MM.1S (cell line): ENCODE measurements at regions not wholly inside any gene's neighbourhood (a gene's known extent, or its start where the extent isn't known, plus 50 kb on each side); places are given as distances from the start of the nearest gene placed in this dataset.

Source experiments
- DNase-seq: peaks from one replicate; pipeline ENCODE4 v3.0.0-alpha.2; 2015
- H2AFZ ChIP-seq: fragments of 300-600 bp; sonication (generic); 2 replicates; pipeline ENCODE4 v1.6.0; 2016; ENCODE audit warnings: antibody characterized with exemption, low read length
- H3F3A ChIP-seq: fragments of 300-600 bp; sonication (generic); 2 replicates; pipeline ENCODE4 v1.6.1; 2016; ENCODE audit warnings: mild to moderate bottlenecking, antibody characterized with exemption, low read length, moderate library complexity, mixed read lengths; ENCODE audit not compliant: insufficient read depth
- H3K27ac ChIP-seq: fragments of 300-600 bp; sonication (generic); 2 replicates; pipeline ENCODE4 v1.5.1; 2016; ENCODE audit warnings: mild to moderate bottlenecking, low read length
- H3K27me3 ChIP-seq: fragments of 300-600 bp; sonication (generic); replicated peaks from 2 replicates; pipeline ENCODE4 v1.6.0; 2016; ENCODE audit warnings: low read length; ENCODE audit not compliant: insufficient read depth
- H3K36me3 ChIP-seq: fragments of 300-600 bp; sonication (generic); replicated peaks from 2 replicates; pipeline ENCODE4 v1.6.1; 2016; ENCODE audit warnings: mild to moderate bottlenecking, low read length, mixed read lengths; ENCODE audit not compliant: insufficient read depth
- H3K4me1 ChIP-seq: fragments of 300-600 bp; sonication (generic); 2 replicates; pipeline ENCODE4 v1.6.1; 2016; ENCODE audit warnings: low read length, mixed read lengths
- H3K4me2 ChIP-seq: fragments of 300-600 bp; sonication (generic); 2 replicates; pipeline ENCODE4 v1.6.0; 2016; ENCODE audit warnings: low read depth, low read length
- H3K4me3 ChIP-seq: fragments of 300-600 bp; sonication (generic); 2 replicates; pipeline ENCODE4 v1.5.1; 2016; ENCODE audit warnings: low read length, mixed read lengths
- H3K79me2 ChIP-seq: fragments of 300-600 bp; sonication (generic); 2 replicates; pipeline ENCODE4 v1.6.1; 2016; ENCODE audit warnings: mixed run types, low read length, mixed read lengths
- H3K9ac ChIP-seq: fragments of 300-600 bp; sonication (generic); 2 replicates; pipeline ENCODE4 v1.6.1; 2016; ENCODE audit warnings: low read length, mixed read lengths
- H3K9me2 ChIP-seq: fragments of 300-600 bp; sonication (generic); replicated peaks from 2 replicates; pipeline ENCODE4 v1.6.1; 2016; ENCODE audit warnings: mild to moderate bottlenecking, low read length, mixed read lengths; ENCODE audit not compliant: insufficient read depth
- H3K9me3 ChIP-seq: fragments of 300-600 bp; sonication (generic); replicated peaks from 2 replicates; pipeline ENCODE4 v1.6.1; 2016; ENCODE audit warnings: mild to moderate bottlenecking, low read length, mixed read lengths; ENCODE audit not compliant: insufficient read depth
- H4K20me1 ChIP-seq: fragments of 300-600 bp; sonication (generic); 2 replicates; pipeline ENCODE4 v1.6.1; 2016; ENCODE audit warnings: mild to moderate bottlenecking, low read length, moderate library complexity, mixed read lengths; ENCODE audit not compliant: insufficient read depth
- EZH2 ChIP-seq: fragments of 300-600 bp; sonication (generic); optimal IDR thresholded peaks from 2 replicates; pipeline ENCODE3; 2017; ENCODE audit warnings: low read depth, mild to moderate bottlenecking, antibody characterized with exemption, low read length, mixed read lengths
- EZH2phosphoT487 ChIP-seq: fragments of 300-600 bp; sonication (generic); IDR thresholded peaks from 2 replicates; pipeline ENCODE4 v1.6.1; 2018; ENCODE audit warnings: antibody characterized with exemption, low read length
- TF ChIP-seq, protein P1 (sequence below): fragments of 300-600 bp; sonication (generic); IDR thresholded peaks from 2 replicates; pipeline ENCODE4 v1.5.1; 2016; ENCODE audit warnings: antibody characterized with exemption, low read length, mixed read lengths

DNA sequence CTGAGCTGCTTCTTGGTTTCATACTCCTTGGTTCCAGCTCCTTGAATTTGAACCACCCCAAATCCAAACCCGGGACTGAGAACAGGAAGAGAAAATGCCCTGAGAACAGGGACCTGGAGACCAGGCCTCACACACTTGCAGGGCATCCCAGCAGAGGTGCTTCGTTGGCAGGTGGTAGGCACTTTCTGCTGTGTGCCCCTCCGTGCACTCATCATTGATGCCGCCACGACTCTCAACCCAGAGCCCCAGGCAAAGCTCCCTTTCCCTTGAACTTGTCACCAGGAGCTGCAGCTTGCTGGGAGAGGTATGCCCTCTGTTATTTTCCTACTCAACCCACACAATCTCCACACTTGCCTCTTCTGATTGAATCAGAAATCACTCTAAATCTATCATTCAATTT, 217.8 kb upstream of the IRX1 start:
- Histone ChIP-seq H3K79me2 (no peaks in the 10 kb centered on the region), H3K9me3 (no peaks in the 10 kb centered on the region), H3K4me2 (no peak overlapping the region), H3F3A (no peaks in the 10 kb centered on the region), H3K27me3 (no peaks in the 10 kb centered on the region), H4K20me1 (no peaks in the 10 kb centered on the region), H3K27ac (no peak overlapping the region), H3K9ac (no peak overlapping the region), H2AFZ (no peak overlapping the region), H3K4me3 (no peak overlapping the region), H3K36me3 (no peaks in the 10 kb centered on the region), H3K4me1 (no peaks in the 10 kb centered on the region), H3K9me2 (no peaks in the 10 kb centered on the region)
- no peak for TF ChIP-seq EZH2
- TF ChIP-seq, protein P1, sequence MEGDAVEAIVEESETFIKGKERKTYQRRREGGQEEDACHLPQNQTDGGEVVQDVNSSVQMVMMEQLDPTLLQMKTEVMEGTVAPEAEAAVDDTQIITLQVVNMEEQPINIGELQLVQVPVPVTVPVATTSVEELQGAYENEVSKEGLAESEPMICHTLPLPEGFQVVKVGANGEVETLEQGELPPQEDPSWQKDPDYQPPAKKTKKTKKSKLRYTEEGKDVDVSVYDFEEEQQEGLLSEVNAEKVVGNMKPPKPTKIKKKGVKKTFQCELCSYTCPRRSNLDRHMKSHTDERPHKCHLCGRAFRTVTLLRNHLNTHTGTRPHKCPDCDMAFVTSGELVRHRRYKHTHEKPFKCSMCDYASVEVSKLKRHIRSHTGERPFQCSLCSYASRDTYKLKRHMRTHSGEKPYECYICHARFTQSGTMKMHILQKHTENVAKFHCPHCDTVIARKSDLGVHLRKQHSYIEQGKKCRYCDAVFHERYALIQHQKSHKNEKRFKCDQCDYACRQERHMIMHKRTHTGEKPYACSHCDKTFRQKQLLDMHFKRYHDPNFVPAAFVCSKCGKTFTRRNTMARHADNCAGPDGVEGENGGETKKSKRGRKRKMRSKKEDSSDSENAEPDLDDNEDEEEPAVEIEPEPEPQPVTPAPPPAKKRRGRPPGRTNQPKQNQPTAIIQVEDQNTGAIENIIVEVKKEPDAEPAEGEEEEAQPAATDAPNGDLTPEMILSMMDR = no peak
- TF ChIP-seq EZH2phosphoT487 = no peak
- no peak for DNase-seq

DNA sequence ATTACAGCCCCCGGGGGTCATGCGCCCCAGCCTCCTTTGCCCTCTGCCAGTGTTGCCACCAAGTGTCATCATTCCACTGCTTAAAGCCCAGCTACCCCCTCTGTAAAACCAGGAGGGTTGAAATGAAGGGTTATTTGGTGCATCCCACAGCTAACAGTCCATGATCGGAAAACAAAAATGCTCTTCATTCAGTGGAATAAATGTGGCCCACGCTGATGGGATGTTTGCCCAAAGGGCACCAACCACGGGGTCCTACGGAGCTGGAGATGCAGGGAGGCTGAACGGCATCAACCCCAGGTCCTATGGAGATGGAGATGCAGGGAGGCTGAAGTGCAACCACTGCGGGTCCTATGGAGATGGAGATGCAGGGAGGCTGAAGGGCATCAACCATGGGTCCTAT, 218.5 kb upstream of the IRX1 start:
- H3K27me3 ChIP-seq = no peaks in the 10 kb centered on the region
- no peak overlapping the region for H3K9ac ChIP-seq
- no peaks in the 10 kb centered on the region for H3F3A ChIP-seq
- DNase-seq = no peak
- no peaks in the 10 kb centered on the region for H3K4me1 ChIP-seq
- TF ChIP-seq EZH2 (no peak), EZH2phosphoT487 (no peak)
- TF ChIP-seq, protein P1 = no peak
- H3K79me2 ChIP-seq = no peaks in the 10 kb centered on the region
- no peak overlapping the region for H3K27ac ChIP-seq
- no peaks in the 10 kb centered on the region for H3K9me2 ChIP-seq
- no peak overlapping the region for H3K4me2 ChIP-seq
- H4K20me1 ChIP-seq = no peaks in the 10 kb centered on the region
- H3K9me3 ChIP-seq = no peaks in the 10 kb centered on the region
- H3K36me3 ChIP-seq = no peaks in the 10 kb centered on the region
- H3K4me3 ChIP-seq = no peak overlapping the region
- H2AFZ ChIP-seq = no peak overlapping the region

DNA sequence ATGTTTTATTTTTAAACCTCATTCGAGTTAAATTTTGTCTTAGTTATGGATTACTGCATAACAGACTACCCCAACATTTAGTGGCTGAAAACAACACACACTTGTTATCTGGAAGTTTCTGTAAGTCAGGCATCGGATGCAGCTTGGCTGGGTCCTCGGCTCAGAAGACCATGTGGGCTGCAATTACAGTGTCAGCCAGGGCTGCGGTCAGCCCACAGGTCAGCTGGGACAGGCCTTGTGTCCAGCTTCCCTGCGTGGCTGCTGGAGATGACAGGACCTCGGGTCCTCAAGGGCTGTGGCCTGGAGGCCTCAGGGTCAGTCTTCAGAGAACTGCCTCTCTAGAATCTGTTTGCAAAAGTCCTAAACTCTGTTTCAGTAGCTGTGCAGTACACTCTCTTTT, 219.0 kb upstream of the IRX1 start:
- H4K20me1 ChIP-seq = no peaks in the 10 kb centered on the region
- no peak overlapping the region for H3K4me2 ChIP-seq
- no peaks in the 10 kb centered on the region for H3K4me1 ChIP-seq
- no peak for DNase-seq
- no peaks in the 10 kb centered on the region for H3K9me3 ChIP-seq
- no peaks in the 10 kb centered on the region for H3K79me2 ChIP-seq
- H3F3A ChIP-seq = no peaks in the 10 kb centered on the region
- no peak for TF ChIP-seq EZH2phosphoT487
- TF ChIP-seq, protein P1 = no peak
- H3K9ac ChIP-seq = no peak overlapping the region
- no peaks in the 10 kb centered on the region for H3K27me3 ChIP-seq
- H3K27ac ChIP-seq = no peak overlapping the region
- no peaks in the 10 kb centered on the region for H3K9me2 ChIP-seq
- H2AFZ ChIP-seq = no peak overlapping the region
- H3K36me3 ChIP-seq = no peaks in the 10 kb centered on the region
- no peak overlapping the region for H3K4me3 ChIP-seq
